LoVo (cell line): ENCODE measurements at regions not wholly inside any gene's neighbourhood (a gene's known extent, or its start where the extent isn't known, plus 50 kb on each side); places are given as distances from the start of the nearest gene placed in this dataset.
"Not testable (repeated sequence)": the region's sequence is repeated elsewhere in the genome, so short reads cannot be mapped to it uniquely, and the experiment has no call there.

ENCODE experiments used
- DNase-seq: peaks from one replicate; pipeline ENCODE4 v3.0.0-alpha.2; 2016; ENCODE audit warnings: low spot score

DNA sequence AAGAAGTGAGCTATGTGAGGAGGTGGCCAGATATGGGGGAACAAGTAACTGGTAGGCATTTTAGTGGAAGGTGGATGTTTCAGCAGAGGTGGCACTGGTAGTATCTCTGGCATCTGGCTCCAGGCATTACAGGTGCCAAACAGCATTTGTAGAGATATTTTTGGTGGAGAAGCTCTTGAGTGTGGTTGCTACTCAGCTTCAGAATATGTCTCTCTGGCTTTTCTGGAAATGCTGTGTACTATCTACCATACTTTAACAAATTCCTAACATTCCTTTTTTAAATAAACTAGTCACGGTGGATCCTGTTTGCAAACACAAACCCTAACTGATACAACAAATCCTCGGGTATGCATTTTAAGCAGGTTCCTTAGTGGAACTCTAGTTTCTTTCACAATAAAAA is 128.0 kb downstream of the BARX2 start:
- DNase-seq, result no peak

DNA sequence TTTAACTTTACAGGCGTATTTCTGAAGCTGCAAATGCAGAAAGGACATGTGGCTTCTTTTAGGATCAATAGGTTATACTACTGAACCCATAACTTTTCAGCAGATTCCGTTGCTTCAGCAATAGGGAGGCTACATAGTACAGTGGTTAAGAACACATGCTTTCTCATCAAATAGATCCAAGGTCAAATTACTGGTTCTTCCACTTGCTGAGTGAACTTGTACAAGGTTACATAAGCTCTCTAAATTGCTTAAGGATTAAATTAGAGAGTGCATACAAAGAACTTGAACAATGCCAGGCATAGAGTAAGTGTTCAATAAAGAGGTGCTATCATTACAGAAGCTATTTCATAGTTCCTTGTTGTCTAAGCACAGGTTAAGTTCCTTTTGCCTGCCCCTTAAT is 129.6 kb downstream of the BARX2 start:
- DNase-seq, result no peak

DNA sequence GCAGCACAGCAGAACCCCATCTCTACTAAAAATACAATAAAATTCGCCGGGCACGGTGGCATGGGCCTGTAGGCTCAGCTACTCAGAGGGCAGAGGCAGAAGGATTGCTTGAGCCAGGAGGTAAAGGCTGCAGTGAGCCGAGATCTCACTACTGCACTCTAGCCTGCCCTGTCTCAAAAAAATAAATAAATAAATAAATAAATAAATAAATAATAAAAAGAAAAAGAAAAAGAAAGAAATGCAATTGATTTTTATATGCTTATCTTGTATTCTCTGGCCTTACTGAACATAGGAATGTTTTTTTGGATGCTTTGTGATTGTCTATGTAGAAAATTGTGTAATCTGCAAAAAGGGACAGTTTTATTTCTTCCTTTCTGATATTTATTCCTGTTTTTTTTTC is 132.5 kb downstream of the BARX2 start:
- DNase-seq, result no peak

GRCh38 chr11:129528296-129528695 is 152.6 kb downstream of the BARX2 start:
- DNase-seq, result no peak

GRCh38 chr11:129530154-129530895 is 154.7 kb downstream of the BARX2 start:
- no peak for DNase-seq

DNA sequence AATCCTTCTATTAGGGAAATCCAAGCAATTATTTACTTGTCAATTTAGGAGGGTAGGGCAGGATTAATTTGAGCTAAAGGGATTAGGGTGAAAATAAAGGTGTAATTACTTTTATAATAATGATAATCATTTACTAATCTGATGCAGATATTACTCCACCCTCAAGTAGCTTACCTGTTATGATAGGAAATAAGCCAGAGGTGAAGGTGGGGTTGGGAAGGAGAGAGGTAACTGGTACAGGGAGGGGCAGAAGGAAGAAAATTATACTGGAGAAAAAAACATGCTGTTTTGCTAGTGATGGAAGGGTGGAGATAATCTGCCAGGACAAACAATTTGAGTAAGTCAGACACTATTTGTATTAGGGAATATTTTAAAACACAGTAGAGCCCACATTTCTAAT is 157.7 kb downstream of the BARX2 start:
- no peak for DNase-seq

- DNase-seq, result no peak
Observed at GRCh38 chr11:129536338-129536737, 160.7 kb downstream of the BARX2 start.

DNA sequence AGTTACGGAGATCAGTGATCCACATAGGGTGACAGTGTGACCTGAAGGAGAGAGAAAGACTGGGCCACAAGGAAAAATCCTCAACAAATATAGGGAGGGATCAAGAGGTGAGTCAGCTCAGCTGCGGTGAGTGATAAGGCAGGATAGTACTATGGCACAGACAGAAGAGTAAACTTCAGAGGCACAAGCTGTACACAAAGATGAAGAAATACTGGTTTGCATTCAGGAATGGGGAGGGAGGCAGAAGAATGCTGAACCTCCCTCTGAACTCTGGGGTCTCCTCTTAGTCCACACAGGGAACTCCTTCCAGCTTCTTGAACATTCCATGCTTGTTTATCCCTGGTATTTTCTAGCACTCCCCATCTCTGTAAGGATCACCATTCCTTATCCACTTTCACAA is 162.7 kb downstream of the BARX2 start:
- no peak for DNase-seq

GRCh38 chr11:129543515-129544290 is 168.1 kb downstream of the BARX2 start:
- DNase-seq, result no peak

DNA sequence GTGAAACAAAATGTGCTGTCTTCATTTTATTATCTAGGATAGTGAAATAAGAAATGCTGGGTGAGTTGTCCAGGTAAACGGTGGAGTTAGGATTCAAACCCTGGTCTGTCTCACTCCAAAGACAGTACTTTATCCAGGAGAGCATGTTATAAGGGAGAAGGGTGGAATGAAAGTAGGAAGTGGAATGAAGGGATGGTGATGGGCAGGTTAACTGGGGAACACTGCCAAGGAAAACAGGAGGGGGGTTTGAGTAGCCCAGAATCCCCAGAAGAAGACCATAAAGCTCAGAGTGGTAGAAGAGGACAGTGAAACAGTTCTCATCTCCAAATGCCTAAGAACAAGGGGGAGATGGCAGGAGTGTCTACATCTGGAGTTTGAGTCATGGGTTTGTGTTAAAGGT is 169.0 kb downstream of the BARX2 start:
- DNase-seq, result no peak

GRCh38 chr11:129546266-129546665 is 170.6 kb downstream of the BARX2 start:
- no peak for DNase-seq

GRCh38 chr11:129557421-129557820 is 181.8 kb downstream of the BARX2 start:
- DNase-seq, result no peak

GRCh38 chr11:129569007-129569406 is 193.4 kb downstream of the BARX2 start:
- no peak for DNase-seq

- not testable (repeated sequence) for DNase-seq
Observed at GRCh38 chr11:129572667-129573066, 197.0 kb downstream of the BARX2 start.

DNA sequence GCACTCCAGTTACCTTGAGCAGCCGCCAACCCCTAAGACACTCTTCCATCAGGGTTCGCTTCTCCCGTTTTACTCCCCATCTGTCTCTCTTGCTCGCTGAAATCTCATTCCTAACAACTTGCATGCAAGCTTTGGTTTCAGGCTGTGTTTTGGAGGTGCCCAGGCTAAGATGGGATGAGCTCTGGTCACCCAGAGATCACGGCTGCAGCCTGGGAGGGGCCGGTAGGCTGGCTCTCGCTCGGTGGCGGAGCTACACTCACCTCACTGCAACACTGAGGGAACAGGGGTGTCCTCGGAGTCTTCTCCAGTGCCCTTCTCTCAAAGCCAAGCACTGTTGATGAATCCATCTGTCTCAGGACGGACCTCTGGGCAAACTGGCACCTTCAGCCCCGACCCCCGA is 197.5 kb downstream of the BARX2 start:
- DNase-seq, result no peak

GRCh38 chr11:129574431-129574830 is 198.8 kb downstream of the BARX2 start:
- DNase-seq, result no peak

DNA sequence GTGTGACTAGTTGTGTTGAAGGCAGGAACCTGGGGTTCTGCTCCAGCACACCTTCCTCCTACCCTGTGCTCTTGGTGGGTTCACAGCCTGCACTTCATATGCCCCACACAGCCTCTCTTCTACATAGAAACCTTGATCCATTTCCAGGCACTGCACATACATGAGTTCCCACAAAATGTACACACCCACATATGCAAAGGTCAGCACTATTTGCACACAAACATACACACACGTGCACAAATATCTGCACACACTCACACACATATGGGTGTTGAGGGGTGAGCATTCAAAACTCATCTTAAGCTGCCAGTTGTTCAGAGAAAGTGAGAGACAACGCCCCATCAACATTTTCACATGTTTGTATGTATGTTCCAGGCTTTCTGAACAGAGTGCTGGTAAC is 201.0 kb downstream of the BARX2 start:
- DNase-seq, result no peak

- DNase-seq, result no peak
Observed at GRCh38 chr11:129578006-129578405, 202.4 kb downstream of the BARX2 start.

- no peak for DNase-seq
Observed at GRCh38 chr11:129580278-129580677, 204.6 kb downstream of the BARX2 start.

DNA sequence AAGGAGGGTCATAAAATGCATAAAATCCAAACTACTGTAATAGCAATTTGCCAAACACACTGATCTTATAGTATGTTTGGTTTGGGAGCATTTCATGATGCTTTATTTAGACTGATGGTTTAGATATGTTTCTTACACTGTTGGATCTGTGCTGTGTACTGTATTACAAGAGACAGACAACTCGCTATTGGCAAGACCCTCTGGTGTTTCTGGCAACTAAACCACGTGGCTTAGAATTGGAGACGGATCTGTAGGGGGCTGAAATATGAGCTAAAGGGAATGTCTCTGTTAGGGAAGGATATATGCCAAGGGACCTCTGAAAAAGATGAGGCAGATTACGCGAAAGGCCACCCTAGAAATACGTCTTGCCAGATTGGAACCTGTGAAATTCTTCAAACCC is 208.7 kb downstream of the BARX2 start:
- DNase-seq, result no peak

DNA sequence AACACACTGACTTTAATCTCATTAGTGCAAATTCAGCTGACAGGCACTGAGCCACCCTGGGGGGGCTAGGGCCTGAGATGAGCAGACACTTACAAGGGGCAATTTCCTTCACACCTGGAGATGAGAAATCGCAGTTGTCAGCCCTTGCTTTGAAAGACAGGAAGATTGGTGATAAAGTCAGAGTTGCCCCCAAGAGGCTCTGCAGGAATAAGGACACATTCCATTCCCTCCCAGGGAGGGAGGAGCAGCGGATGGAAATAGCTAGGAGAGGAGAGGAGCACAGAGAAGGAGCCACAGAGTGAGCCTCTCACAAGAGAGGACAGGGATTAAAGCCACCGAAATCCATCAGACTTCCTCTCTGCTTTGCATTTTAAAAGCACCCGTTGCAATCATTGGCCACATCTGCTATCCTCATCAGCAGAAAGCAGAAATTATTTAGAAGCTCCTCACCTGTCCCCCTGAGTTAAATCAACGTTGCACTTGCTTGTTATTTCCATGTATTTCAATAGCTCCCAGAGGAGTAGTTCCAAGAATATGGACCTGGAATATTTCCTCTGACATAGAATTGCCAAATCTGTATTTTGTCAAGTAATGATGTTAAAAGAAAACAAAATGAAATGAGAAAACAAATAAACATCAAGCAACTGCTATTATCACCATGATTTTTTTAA is 213.7 kb downstream of the BARX2 start:
- DNase-seq, result no peak

GRCh38 chr11:129590030-129590752 is 214.5 kb downstream of the BARX2 start:
- no peak for DNase-seq
